ENCODE measurements at regions not wholly inside any gene's neighbourhood (a gene's known extent, or its start where the extent isn't known, plus 50 kb on each side); places are given as distances from the start of the nearest gene placed in this dataset.

DNA sequence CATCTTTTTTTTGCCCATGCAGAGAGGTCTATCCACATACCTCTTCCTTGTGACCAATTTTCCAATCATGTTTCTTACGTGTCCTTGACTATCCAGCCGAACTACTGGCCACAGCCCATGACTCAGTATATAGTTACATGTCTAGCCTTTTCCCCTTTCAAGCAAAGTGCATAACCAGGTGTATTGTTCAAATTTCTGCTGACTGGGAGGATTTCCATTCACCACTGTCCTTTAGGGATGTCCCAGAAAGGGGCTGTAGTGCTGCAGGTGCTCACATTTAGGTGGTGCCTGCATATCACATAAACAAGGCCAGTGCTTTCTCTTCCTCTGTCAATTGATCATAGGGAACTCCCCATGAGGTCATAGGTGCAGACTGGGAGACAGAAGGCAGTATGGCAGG, 69.4 kb upstream of the ALDH1A3 start:
- H3K9me3 ChIP-seq, result peaks cover 50% of the 10 kb centered on the region
- no peaks in the 10 kb centered on the region for H3K27me3 ChIP-seq
- TF ChIP-seq Cebpa-rat (IDR thresholded peaks at IDR 0.05), result no peak
- no peak overlapping the region for H3K27ac ChIP-seq
- H4K20me1 ChIP-seq, result no peaks in the 10 kb centered on the region
- H3K36me3 ChIP-seq, result peaks cover 14% of the 10 kb centered on the region
- H3K4me1 ChIP-seq, result no peaks in the 10 kb centered on the region
- no peak overlapping the region for H3K9ac ChIP-seq
- H3K4me3 ChIP-seq, result no peak overlapping the region
- H3K4me2 ChIP-seq, result no peak overlapping the region

DNA sequence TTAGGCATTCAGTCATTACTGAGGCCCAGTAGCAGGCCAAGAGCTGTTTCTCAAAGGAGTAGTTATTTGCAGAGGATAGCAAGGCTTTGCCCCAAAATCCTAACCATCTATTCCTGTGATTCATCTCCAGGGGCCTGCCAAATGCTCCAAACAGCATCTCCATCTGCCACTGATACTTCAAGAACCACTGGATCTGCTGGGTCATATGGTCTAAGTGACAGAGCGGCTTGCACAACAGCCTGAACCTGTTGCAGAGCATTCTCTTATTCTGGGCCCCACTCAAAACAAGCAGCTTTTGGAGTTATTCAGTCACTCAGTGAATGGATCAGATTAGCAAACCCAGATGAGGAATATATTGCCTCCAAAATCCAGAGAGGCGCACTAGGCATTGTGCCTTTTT, 68.8 kb upstream of the ALDH1A3 start:
- no peaks in the 10 kb centered on the region for H3K27me3 ChIP-seq
- no peak overlapping the region for H3K9ac ChIP-seq
- no peak for TF ChIP-seq Cebpa-rat (IDR thresholded peaks at IDR 0.05)
- no peak overlapping the region for H3K4me2 ChIP-seq
- no peaks in the 10 kb centered on the region for H3K4me1 ChIP-seq
- H3K9me3 ChIP-seq, result peaks cover 53% of the 10 kb centered on the region
- no peak overlapping the region for H3K4me3 ChIP-seq
- no peaks in the 10 kb centered on the region for H4K20me1 ChIP-seq
- H3K36me3 ChIP-seq, result peaks cover 14% of the 10 kb centered on the region
- H3K27ac ChIP-seq, result no peak overlapping the region

DNA sequence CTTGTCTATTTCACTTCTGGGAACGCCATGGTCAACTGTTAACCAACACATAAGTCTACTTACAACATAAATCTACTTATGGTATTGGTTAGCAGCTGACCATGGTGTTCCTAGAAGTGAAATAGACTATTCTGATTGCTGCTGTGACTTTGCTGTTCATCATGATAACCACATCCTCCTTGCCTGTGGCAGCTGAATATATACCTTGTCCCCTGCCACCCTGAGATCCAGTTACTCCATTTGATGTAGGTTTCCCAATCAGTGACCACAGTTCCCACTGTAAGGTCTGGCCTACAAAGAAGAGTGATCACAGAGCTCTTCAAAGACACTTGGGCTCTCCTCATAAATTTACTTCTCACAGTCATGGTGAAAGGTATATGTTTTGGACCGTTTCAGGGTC, 66.8 kb upstream of the ALDH1A3 start:
- peaks cover 6% of the 10 kb centered on the region; the same call in 1 of the 2 replicates for H3K36me3 ChIP-seq
- no peaks in the 10 kb centered on the region for H3K4me1 ChIP-seq
- no peak for TF ChIP-seq Cebpa-rat (IDR thresholded peaks at IDR 0.05)
- no peaks in the 10 kb centered on the region for H4K20me1 ChIP-seq
- no peak overlapping the region for H3K9ac ChIP-seq
- H3K4me2 ChIP-seq, result no peak overlapping the region
- peaks cover 47% of the 10 kb centered on the region for H3K9me3 ChIP-seq
- no peak overlapping the region for H3K27ac ChIP-seq
- no peaks in the 10 kb centered on the region for H3K27me3 ChIP-seq
- no peak overlapping the region for H3K4me3 ChIP-seq

DNA sequence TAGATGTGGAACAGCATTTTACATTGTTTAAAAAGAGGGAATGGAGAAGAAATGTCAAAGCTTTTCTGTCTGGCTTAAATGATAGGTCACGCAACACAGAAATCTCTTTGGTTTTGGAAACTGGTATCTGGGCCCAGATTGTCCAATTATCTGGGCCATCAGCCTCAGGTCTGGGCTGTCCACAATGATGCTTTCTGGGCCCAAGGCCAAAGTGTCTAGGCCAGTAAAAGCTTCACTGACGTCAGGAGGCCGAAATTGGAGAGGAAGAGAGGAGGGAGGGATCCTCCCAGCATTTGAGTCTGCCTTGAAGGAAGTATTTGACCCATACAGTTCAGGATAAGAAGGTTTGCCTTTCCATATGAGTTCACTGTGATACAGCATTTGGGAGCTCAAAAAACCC, 60.7 kb upstream of the ALDH1A3 start:
- H3K4me1 ChIP-seq, result no peaks in the 10 kb centered on the region
- H3K27me3 ChIP-seq, result no peaks in the 10 kb centered on the region
- peaks cover 35% of the 10 kb centered on the region for H3K9me3 ChIP-seq

DNA sequence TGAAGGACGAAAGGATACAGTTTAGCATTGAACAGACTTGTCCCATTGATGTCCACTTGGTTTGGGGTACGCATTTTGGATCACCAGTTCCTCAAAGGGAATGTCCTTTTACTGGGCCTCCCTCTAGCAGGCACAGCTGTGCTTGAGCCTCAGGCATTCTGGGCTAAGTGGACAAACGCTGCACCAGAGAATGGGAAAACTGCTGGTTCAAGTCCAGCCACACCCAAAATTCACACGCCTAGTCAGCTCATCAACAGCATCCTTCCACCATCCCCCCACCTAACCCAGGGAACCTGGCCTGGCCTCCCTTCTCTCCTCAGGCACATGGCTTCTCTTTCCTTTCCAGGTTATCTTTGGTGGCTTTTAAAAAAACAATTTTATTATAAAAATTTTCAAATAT, 59.1 kb upstream of the ALDH1A3 start:
- H3K4me2 ChIP-seq, result no peak overlapping the region
- H3K27ac ChIP-seq, result no peak overlapping the region
- no peaks in the 10 kb centered on the region for H4K20me1 ChIP-seq
- H3K4me1 ChIP-seq, result peaks cover under 1% of the 10 kb centered on the region; the same call in 1 of the 2 replicates
- H3K9me3 ChIP-seq, result peaks cover 23% of the 10 kb centered on the region
- no peaks in the 10 kb centered on the region for H3K36me3 ChIP-seq
- no peak for TF ChIP-seq Cebpa-rat (IDR thresholded peaks at IDR 0.05)
- H3K27me3 ChIP-seq, result no peaks in the 10 kb centered on the region
- no peak overlapping the region for H3K4me3 ChIP-seq
- H3K9ac ChIP-seq, result no peak overlapping the region

More for the DNA sequence above, 60.7 kb upstream of the ALDH1A3 start:
- H3K4me2 ChIP-seq, result no peak overlapping the region
- no peak for TF ChIP-seq Cebpa-rat (IDR thresholded peaks at IDR 0.05)
- H4K20me1 ChIP-seq, result no peaks in the 10 kb centered on the region
- no peak overlapping the region for H3K27ac ChIP-seq
- no peaks in the 10 kb centered on the region for H3K36me3 ChIP-seq
- H3K4me3 ChIP-seq, result no peak overlapping the region
- no peak overlapping the region for H3K9ac ChIP-seq

DNA sequence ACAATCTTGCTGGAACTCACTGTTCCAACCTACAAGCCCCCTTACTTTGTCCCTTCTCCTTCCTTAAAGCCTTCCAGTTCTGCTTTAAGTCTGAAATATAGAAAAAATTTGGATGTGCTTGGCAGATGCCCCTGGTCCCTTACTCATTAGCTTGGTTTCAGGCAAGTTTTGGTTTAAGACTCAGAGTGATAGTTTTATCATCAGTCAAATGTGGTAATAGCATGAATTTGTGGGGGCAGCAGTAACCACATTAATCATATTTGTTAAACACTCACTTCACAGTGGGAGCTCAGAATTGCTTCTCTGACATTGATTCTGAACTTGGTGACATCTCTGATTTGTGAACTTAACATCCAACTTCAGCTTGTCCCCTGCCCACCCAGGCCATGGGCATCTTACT, 58.3 kb upstream of the ALDH1A3 start:
- H3K27ac ChIP-seq, result no peak overlapping the region

DNA sequence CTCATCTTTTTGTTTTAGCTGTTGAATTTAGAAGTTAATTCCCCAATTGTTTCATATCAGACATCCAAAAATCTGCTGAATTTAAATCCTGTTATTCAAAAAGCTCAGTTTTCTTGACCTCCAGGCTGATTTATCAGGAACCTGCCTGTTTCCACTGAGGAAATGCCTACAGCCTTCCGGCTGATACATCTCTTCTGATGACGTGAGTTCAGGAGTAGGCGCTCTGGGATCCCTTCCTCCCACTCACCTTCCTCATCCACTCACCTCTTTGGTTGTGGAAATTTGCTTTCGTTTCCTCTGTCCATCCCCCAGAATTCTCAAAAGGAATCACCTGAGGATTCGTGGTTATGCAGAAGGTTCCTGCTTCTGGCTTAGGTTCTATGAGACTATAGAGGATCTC, 55.4 kb upstream of the ALDH1A3 start:
- Histone ChIP-seq H3K4me1 (peaks cover 7% of the 10 kb centered on the region), H4K20me1 (no peaks in the 10 kb centered on the region), H3K4me3 (no peak overlapping the region), H3K4me2 (no peak overlapping the region), H3K36me3 (no peaks in the 10 kb centered on the region), H3K27ac (no peak overlapping the region), H3K9ac (no peak overlapping the region), H3K27me3 (no peaks in the 10 kb centered on the region), H3K9me3 (peaks cover 7% of the 10 kb centered on the region; the same call in 1 of the 2 replicates)
- no peak for TF ChIP-seq Cebpa-rat (IDR thresholded peaks at IDR 0.05)

More for the DNA sequence above, 58.3 kb upstream of the ALDH1A3 start:
- H3K27me3 ChIP-seq, result no peaks in the 10 kb centered on the region
- no peak overlapping the region for H3K4me2 ChIP-seq
- peaks cover 7% of the 10 kb centered on the region for H3K4me1 ChIP-seq
- H3K9ac ChIP-seq, result no peak overlapping the region
- H3K36me3 ChIP-seq, result no peaks in the 10 kb centered on the region
- peaks cover 16% of the 10 kb centered on the region for H3K9me3 ChIP-seq
- no peak overlapping the region for H3K4me3 ChIP-seq
- no peak for TF ChIP-seq Cebpa-rat (IDR thresholded peaks at IDR 0.05)
- H4K20me1 ChIP-seq, result no peaks in the 10 kb centered on the region

DNA sequence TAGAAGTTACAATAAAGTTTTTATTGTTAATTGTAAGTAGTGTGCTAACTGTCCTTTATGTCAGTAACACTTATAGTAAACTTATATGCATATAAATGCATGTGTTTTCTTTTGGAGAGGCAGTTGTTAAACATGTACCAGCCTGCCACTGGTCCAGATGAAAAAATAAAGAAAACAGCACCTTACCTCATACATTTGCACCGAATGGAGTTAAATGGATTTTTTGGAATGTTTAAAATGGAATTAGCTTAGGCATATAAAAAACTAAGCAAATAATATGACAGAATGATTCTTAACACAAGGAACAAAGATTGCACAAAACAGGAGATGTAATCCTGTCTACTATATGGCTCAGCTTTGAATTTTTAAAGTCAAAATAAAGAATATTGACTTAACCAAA, 50.2 kb upstream of the ALDH1A3 start:
- no peaks in the 10 kb centered on the region for H3K27me3 ChIP-seq
- peaks cover 37% of the 10 kb centered on the region for H3K4me1 ChIP-seq
- no peak overlapping the region for H3K4me3 ChIP-seq
- no peaks in the 10 kb centered on the region for H3K9me3 ChIP-seq
- H3K9ac ChIP-seq, result no peak overlapping the region
- H3K27ac ChIP-seq, result no peak overlapping the region
- H4K20me1 ChIP-seq, result no peaks in the 10 kb centered on the region
- no peaks in the 10 kb centered on the region for H3K36me3 ChIP-seq
- TF ChIP-seq Cebpa-rat (IDR thresholded peaks at IDR 0.05), result no peak
- H3K4me2 ChIP-seq, result no peak overlapping the region

Data from BLaER1 (cell line).